Left forelimb (tissue), 1 donor: ENCODE measurements at regions not wholly inside any gene's neighbourhood (a gene's known extent, or its start where the extent isn't known, plus 50 kb on each side); places are given as distances from the start of the nearest gene placed in this dataset.
A peak's percentile ranks its signal among the peaks of the same experiment; 100 is the strongest.

ENCODE experiments used
- DNase-seq: peaks from one replicate; pipeline ENCODE4 v3.0.0-alpha.2; 2018; ENCODE audit warnings: low spot score

DNA sequence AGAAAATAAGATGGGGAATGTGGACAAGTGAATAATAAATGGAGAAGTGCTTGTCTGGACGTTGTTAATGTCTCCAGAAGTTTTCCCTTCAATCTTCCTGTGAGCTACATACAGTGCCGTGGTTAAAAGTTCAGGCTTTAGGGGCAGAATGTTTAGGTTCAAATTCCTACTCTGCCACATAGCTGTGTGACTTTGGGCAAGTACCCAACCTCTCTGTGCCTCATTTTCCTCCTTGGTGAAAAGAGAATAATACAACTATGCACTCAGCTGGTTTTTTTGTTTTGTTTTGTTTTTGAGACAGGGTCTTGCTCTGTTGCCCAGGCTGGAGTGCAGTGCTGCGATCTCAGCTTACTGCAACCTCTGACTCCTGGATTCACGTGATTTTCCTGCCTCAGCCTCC, 143.5 kb downstream of the CHIC2 start:
- DNase-seq = no peak

GRCh38 chr4:53920116-53920515, 144.3 kb downstream of the CHIC2 start:
- no peak for DNase-seq

DNA sequence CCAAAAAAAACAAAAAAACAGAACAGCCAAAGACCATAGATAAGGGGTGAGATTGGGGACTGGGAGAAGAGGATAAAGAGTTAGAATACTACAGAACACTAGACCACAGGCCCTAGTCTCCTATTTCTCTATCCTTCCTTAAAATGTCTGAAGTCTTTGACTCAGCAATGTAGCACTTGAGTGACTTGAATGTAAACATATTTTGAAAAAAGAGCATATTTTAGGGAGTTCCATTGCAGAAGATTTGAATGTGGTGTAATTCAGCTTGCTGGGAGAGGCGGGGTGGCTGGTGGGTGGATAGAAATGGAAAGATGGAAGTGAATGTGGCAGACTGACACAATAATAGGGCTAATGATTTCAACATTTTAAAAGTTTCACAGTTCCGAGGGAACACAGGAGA, 144.9 kb downstream of the CHIC2 start:
- no peak for DNase-seq

DNA sequence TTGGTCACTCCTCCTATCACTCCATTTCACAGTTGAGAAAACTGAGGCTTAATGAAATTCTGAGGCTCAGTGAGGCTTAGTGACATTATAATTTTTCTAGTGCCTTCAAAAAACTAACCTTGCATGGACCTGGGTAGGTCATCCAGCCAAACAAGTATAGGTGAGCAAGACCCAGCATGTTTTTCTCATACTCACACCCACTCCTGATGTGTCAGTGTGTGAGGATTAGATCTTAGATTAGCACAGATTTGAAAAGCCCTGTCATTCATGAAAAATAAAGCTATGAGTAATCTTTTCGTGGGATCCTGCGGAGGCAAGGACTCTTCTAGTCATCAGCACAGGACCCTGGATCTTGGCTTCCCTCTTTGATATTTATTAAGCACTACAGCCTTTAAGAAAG, 146.7 kb downstream of the CHIC2 start:
- no peak for DNase-seq

GRCh38 chr4:53916431-53916889, 147.9 kb downstream of the CHIC2 start:
- no peak for DNase-seq

- DNase-seq = no peak
These were observed 149.9 kb downstream of the CHIC2 start for GRCh38 chr4:53914313-53915016.

- no peak for DNase-seq
These were observed 150.6 kb downstream of the CHIC2 start for GRCh38 chr4:53913771-53914170.

- DNase-seq = no peak
These were observed 151.5 kb downstream of the CHIC2 start for GRCh38 chr4:53912766-53913497.

GRCh38 chr4:53908661-53909078, 155.7 kb downstream of the CHIC2 start:
- DNase-seq = no peak

- no peak for DNase-seq
These were observed 156.6 kb downstream of the CHIC2 start for GRCh38 chr4:53907772-53908171.

DNA sequence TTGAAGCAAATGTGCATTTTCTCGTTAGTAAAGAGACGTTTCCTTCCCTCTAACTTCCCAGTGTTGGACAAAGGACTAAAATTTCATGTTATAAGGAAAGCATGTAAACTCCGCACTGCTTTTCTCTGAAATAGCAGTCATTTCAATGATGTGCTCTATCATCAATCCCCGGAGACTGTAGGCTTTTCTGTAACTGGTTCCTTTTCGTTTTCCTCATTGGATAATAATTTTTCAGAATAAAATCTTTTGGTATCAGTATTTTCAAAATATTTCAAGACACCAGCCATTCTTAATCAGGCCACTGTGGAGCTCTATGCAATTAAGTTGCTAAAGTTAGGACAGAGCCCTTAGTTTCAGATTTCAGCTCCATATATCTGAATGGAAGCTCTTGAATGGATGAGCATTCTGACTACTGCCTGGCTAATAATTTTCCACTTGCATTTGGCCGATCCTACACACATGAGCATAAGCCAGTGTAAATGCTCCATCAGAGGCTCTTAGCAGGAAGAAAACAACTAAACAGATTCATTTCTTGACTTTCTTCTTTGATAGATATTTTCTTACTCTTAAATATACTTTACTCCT, 157.7 kb downstream of the CHIC2 start:
- no peak for DNase-seq

DNA sequence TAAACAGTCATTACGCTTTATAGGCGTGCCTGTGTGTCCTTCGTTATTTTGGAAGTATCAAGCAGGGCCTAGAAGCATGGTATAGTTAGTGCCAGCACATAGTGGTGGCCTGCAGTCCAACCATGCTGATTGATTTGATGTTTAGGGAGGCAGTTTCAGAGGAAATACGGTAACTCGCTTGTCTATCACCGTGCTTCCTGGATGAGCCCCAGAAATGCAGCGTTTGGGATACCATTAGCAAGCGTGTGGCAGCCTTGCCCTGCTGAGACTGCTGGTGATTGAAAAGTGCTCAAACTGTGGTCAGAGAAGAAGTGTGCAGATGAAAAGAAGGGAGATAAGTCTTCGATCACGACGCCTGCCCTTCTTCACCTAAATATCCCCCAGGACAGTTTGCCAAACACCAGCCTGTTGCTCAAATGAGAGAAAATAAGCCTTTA, 158.4 kb downstream of the CHIC2 start:
- DNase-seq = peak; percentile 75

- DNase-seq = no peak
These were observed 159.0 kb downstream of the CHIC2 start for GRCh38 chr4:53905276-53905940.

GRCh38 chr4:53902786-53903185, 161.6 kb downstream of the CHIC2 start:
- no peak for DNase-seq

- DNase-seq = no peak
These were observed 164.1 kb downstream of the CHIC2 start for GRCh38 chr4:53900271-53900649.

- no peak for DNase-seq
These were observed 164.7 kb downstream of the CHIC2 start for GRCh38 chr4:53899586-53900270.

DNA sequence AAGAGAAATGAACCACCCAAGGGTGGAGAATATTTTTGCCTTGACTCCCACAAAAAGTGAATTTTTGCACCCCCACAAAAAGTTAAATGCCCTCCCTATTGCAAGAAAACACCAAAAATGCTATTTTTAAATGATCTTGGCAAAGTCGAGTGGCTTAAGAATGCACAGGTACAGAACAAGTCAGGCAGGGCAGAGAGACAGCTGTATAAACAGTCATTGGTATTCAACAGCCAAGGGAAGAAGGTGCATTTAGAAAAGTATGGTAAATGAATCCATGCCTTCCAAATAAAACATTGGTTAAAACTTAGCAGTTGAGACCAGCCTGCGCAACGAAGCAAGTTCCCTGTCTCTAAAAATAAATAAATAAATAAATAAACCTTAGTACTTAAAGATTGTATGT, 169.3 kb downstream of the CHIC2 start:
- DNase-seq = no peak

GRCh38 chr4:53890461-53890860, 173.9 kb downstream of the CHIC2 start:
- DNase-seq = no peak

DNA sequence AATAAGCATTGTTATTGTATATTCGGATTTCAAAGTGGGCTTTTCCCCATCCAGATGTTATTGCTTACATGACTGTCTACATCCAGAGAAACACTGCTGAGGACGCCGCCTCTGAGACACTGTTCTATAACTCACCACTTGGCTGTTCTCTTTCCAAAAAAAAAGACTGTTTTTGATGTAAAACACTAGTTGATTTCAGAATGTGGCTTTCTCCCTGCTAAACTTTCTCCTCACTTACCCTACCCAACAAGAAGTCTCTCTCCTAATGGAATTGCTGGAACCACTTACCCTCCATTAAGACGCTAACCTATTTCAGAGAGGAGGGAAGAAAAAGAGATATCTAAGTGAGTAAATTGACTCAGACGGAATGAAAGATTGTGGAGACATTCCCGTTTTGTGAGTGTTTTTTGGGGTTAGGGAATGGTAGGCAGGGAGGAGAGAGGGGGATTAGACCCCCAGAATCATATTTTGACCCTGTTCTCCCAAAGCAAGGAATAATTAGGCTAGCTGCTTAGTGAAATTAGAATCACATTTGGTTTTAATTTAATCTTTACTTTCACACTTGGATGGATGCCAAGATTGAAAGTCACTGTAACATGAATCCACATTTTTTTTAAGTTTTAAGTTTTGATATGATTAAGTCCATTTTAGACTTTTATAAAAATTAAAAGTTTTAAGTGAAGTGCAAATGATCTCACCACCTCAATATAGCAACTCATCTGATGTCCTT, 174.9 kb downstream of the CHIC2 start:
- no peak for DNase-seq

DNA sequence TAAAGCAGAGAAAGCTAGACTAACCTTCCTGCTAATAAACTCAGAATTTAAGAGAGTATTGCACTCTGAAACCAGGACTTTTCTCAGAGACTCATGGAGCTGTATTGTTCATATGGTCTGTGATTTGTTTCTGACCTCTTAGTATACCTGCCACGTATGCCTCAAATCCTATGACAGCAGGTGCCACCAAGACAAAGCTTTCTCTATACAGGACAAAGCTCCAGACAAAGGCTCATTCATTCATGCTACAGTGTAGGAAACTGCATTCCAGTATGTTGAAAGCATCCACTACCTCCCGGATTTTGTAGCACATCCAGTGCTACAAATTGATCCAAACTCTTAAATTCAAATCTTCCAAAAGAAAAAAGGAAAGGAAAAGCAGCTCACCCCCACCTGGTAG, 178.3 kb downstream of the CHIC2 start:
- no peak for DNase-seq

DNA sequence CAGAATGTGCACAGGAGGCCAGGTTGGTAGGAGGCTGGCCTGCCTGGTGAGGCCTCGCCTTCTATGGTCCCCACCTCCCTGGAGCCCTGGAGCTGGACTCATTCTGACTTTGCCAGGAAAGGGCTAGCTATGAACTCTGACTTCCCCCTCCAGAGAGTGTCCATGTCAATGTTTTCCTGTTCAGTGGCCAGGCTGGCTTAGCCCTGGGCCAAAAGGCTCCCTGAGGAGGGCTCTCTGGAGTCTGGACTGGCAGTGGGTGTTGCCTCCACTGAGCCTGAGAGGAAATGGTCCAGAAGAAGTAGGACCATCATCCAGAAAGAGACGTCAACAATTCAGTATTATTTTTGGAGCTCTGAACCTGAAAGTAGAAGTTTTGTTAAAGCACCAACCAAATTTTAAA, 178.7 kb downstream of the CHIC2 start:
- DNase-seq = no peak
